ENCODE measurements at regions not wholly inside any gene's neighbourhood (a gene's known extent, or its start where the extent isn't known, plus 50 kb on each side); places are given as distances from the start of the nearest gene placed in this dataset.

DNA sequence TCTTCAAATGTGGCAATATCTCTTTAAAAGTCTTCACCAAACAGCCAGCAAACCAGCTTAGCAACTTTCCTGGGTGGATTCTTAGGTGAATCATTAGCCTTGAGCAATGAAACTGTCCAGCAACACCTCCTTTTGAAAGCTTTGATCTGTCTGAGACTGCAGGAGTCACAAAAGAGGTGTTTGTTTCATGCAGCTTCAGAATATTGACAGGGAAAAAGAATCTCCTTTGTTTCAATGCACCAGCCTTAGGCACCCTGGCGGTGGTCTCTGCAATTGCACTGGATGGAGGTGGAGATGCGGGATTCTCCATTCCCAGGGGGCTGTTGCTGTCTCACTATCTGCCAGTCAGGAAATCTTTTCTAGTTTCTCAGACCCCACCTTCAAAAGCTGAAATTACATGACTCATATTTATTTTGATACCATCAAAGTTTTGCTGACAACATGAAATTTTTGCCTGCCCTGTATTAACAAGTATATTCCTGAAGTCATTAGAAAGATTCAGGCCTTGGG lies 76.0 kb upstream of the DSG1 start:
- peak; percentile 86 for DNase-seq
- peaks cover 54% of the 10 kb centered on the region for H3K79me2 ChIP-seq (ENCODE audit: low read length)
- H3K4me1 ChIP-seq (ENCODE audit: low read length): peaks cover 83% of the 10 kb centered on the region
- H3K4me3 ChIP-seq (ENCODE audit: low read length): no peak overlapping the region
- peak overlapping the region; percentile 79 for H3K9ac ChIP-seq (ENCODE audit: low read length)
- H3K4me2 ChIP-seq (ENCODE audit: low read depth, low read length, poor library complexity, severe bottlenecking): peak overlapping the region; percentile 81
- no peaks in the 10 kb centered on the region for H3K27me3 ChIP-seq (ENCODE audit: low read length)
- no peaks in the 10 kb centered on the region for H3K9me2 ChIP-seq (replicated peaks; ENCODE audit: insufficient read depth, low read length)
- H2AFZ ChIP-seq (ENCODE audit: low read length): no peak overlapping the region; the same call in 1 of the 2 replicates
- H4K20me1 ChIP-seq (ENCODE audit: insufficient read depth, low read depth, low read length): no peaks in the 10 kb centered on the region
- no peaks in the 10 kb centered on the region for H3K9me3 ChIP-seq (ENCODE audit: low read length)
- no peaks in the 10 kb centered on the region for H3K36me3 ChIP-seq (ENCODE audit: insufficient read depth, low read length)
- peak overlapping the region; percentile 96 for H3K27ac ChIP-seq (ENCODE audit: low read length)

DNA sequence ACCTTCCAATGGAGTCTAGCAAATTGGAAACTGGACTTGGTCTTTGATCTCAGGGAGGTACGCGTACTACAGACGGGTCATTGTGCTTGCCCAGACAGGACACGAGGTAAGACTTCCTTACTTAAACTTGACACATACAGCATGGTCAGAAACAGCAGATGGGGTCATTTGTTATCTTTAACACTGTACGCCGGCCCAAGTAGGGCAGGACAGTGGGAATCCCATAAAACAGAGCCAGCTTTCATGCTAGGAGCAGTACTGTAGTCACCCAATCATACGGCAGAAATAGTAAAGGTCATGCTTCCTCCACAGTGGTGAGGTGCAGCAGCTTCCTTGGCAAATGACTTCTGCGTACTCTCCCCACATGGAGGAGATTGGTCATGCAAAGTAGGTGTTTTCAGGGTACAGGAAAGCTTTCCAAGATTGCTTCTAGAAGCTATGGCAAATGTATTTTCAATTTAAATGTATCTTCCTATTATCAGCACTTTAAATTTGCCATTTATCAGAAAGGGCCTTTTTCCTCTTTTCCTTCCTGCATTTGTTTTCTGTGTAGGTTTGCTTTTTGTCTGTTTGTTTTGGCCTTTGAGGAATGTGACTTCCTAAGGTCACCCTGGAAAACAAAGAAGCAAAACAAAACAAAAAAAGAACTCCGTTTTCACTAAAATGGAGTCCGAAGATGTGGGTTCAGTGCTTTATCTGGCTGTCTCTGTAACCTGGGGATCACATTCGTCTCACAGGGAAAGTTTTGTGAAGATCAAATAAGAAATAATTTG lies 74.0 kb upstream of the DSG1 start:
- Histone ChIP-seq H3K27ac (ENCODE audit: low read length) (peak overlapping the region; percentile 96), H3K4me1 (ENCODE audit: low read length) (peaks cover 96% of the 10 kb centered on the region), H3K4me3 (ENCODE audit: low read length) (peak overlapping the region; percentile 65), H3K79me2 (ENCODE audit: low read length) (peaks cover 66% of the 10 kb centered on the region), H3K27me3 (ENCODE audit: low read length) (no peaks in the 10 kb centered on the region), H3K36me3 (ENCODE audit: insufficient read depth, low read length) (0 out of 2 replicates have a peak, but pooled peaks cover 3% of the 10 kb centered on the region), H3K9ac (ENCODE audit: low read length) (peak overlapping the region; percentile 79), H2AFZ (ENCODE audit: low read length) (no peak overlapping the region), H3K4me2 (ENCODE audit: low read depth, low read length, poor library complexity, severe bottlenecking) (peak overlapping the region; percentile 81), H3K9me3 (ENCODE audit: low read length) (no peaks in the 10 kb centered on the region), H3K9me2 (replicated peaks; ENCODE audit: insufficient read depth, low read length) (no peaks in the 10 kb centered on the region), H4K20me1 (ENCODE audit: insufficient read depth, low read depth, low read length) (no peaks in the 10 kb centered on the region)
- DNase-seq: peak; percentile 86

DNA sequence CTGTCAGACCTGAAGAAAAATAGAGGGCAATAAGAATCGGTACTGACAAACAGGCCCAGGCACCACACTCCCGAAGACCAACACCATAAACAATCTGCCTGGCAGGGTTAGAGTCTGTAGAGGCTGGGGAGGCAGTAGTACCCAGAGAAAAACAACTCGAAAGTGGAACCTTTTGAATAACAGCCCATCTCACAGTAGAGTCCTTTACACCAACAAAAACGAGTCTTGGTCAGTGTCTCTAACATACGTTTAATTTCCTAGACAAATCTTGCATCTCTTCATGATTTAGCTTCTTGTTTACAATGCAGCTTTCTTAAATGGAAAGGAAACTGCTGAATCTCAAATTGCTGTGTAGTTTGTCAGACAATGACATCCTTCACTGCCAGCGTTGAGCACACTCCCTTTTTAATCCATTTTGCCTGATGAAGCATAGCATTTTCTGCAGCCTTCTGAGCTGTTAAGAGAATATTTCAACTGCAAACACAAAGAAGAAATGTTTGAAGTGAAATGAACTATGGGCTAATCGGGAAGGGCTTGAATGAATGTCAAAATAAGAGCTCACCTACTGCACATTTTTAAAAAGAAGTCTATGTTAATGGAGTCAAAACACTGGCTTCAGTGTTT lies 73.1 kb upstream of the DSG1 start:
- Histone ChIP-seq H3K9me3 (ENCODE audit: low read length) (no peaks in the 10 kb centered on the region), H3K27me3 (ENCODE audit: low read length) (no peaks in the 10 kb centered on the region), H3K4me3 (ENCODE audit: low read length) (peak overlapping the region; percentile 65), H3K36me3 (ENCODE audit: insufficient read depth, low read length) (peaks cover 3% of the 10 kb centered on the region; the same call in 1 of the 2 replicates), H3K4me1 (ENCODE audit: low read length) (peaks cover 98% of the 10 kb centered on the region), H3K79me2 (ENCODE audit: low read length) (peaks cover 75% of the 10 kb centered on the region), H3K27ac (ENCODE audit: low read length) (peak overlapping the region; percentile 96), H4K20me1 (ENCODE audit: insufficient read depth, low read depth, low read length) (no peaks in the 10 kb centered on the region), H3K9me2 (replicated peaks; ENCODE audit: insufficient read depth, low read length) (no peaks in the 10 kb centered on the region), H2AFZ (ENCODE audit: low read length) (no peak overlapping the region), H3K4me2 (ENCODE audit: low read depth, low read length, poor library complexity, severe bottlenecking) (peak overlapping the region; percentile 81), H3K9ac (ENCODE audit: low read length) (peak overlapping the region; percentile 79)
- peak; percentile 84 for DNase-seq

DNA sequence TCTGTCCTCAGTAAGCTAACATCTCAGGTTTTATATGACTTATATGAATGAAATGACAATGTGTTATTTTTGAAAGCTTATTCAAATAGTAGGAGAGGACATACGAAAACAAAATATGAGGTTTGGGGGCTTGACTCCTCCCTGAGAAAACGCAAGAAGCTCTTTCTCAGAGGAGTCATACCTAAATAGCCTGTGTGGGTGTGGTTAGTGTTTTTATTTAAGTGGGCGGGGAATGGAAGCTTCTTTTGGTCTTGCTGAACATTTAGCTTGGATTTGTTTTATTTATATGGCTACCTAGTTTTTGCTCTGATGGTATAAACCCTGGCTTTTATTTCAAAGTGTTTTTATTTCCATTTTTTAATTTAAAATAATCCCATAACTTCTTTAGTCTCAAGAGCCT lies 72.1 kb upstream of the DSG1 start:
- H3K79me2 ChIP-seq (ENCODE audit: low read length): peaks cover 73% of the 10 kb centered on the region
- peaks cover 10% of the 10 kb centered on the region; the same call in 1 of the 2 replicates for H3K36me3 ChIP-seq (ENCODE audit: insufficient read depth, low read length)
- H3K27ac ChIP-seq (ENCODE audit: low read length): peak overlapping the region; percentile 96
- H3K27me3 ChIP-seq (ENCODE audit: low read length): no peaks in the 10 kb centered on the region
- DNase-seq: peak; percentile 93
- peak overlapping the region; percentile 65 for H3K4me3 ChIP-seq (ENCODE audit: low read length)
- peaks cover 99% of the 10 kb centered on the region for H3K4me1 ChIP-seq (ENCODE audit: low read length)
- H3K9me2 ChIP-seq (replicated peaks; ENCODE audit: insufficient read depth, low read length): no peaks in the 10 kb centered on the region
- no peaks in the 10 kb centered on the region for H3K9me3 ChIP-seq (ENCODE audit: low read length)
- H2AFZ ChIP-seq (ENCODE audit: low read length): no peak overlapping the region
- no peaks in the 10 kb centered on the region for H4K20me1 ChIP-seq (ENCODE audit: insufficient read depth, low read depth, low read length)
- H3K9ac ChIP-seq (ENCODE audit: low read length): peak overlapping the region; percentile 79
- peak overlapping the region; percentile 81 for H3K4me2 ChIP-seq (ENCODE audit: low read depth, low read length, poor library complexity, severe bottlenecking)

DNA sequence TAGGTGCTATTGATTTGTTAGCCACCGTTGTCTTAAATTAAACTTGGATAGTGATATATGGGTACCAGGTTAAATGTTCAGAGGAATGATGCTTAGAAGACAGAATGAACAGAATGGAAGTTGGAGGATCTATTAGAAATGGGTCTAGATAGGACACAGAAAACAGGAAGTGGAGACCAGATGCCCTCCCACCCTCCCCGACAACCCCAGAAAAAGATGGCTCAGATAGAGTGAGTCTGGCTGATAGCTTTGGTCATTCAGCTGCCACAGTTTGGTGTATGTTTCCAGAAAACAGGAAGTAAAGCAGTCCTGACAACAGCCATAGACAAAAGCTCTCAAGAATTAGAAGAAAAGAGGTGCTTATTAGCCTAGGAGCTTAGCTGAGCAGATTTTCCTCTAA lies 71.5 kb upstream of the DSG1 start:
- Histone ChIP-seq H3K9me3 (ENCODE audit: low read length) (no peaks in the 10 kb centered on the region), H3K36me3 (ENCODE audit: insufficient read depth, low read length) (peaks cover 16% of the 10 kb centered on the region), H3K9me2 (replicated peaks; ENCODE audit: insufficient read depth, low read length) (no peaks in the 10 kb centered on the region), H3K27ac (ENCODE audit: low read length) (peak overlapping the region; percentile 96), H3K27me3 (ENCODE audit: low read length) (no peaks in the 10 kb centered on the region), H4K20me1 (ENCODE audit: insufficient read depth, low read depth, low read length) (no peaks in the 10 kb centered on the region), H3K4me2 (ENCODE audit: low read depth, low read length, poor library complexity, severe bottlenecking) (peak overlapping the region; percentile 81), H3K4me3 (ENCODE audit: low read length) (peak overlapping the region; percentile 65), H3K79me2 (ENCODE audit: low read length) (peaks cover 75% of the 10 kb centered on the region), H3K9ac (ENCODE audit: low read length) (peak overlapping the region; percentile 56), H2AFZ (ENCODE audit: low read length) (no peak overlapping the region), H3K4me1 (ENCODE audit: low read length) (peaks cover 99% of the 10 kb centered on the region)
- DNase-seq: peak; percentile 73

DNA sequence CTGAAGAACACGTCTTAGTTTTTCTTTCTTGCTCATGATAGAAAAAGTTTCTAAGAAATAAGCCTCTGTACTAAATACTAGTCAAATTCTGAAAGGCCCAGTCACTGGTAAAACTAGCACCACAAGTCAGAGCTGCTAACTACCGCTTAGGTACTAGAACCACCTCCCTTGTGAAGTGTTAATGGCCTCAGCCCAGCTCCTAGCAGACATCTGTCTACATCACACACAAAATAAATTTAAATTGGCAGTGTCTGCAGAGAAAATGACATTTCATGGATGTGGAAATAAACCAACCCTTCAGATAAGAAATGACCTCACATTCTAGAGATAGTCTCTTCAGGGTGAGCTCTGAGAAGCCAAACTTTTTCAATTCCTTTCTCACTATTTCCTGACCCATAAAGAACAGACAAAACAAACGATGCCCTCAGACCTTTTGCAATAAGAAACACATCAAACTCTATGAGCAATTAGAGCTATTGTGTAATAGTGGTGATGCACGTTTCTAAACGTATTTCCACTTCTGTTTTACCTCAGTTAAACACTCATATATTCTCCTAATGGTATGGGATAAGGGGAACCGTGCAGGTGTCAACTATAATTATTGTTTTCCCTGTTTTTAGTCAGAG lies 70.3 kb upstream of the DSG1 start:
- H3K27ac ChIP-seq (ENCODE audit: low read length): peak overlapping the region; percentile 96
- H3K27me3 ChIP-seq (ENCODE audit: low read length): no peaks in the 10 kb centered on the region
- H3K4me1 ChIP-seq (ENCODE audit: low read length): peaks cover 99% of the 10 kb centered on the region
- H3K4me2 ChIP-seq (ENCODE audit: low read depth, low read length, poor library complexity, severe bottlenecking): peak overlapping the region; percentile 81
- no peaks in the 10 kb centered on the region for H3K9me3 ChIP-seq (ENCODE audit: low read length)
- H2AFZ ChIP-seq (ENCODE audit: low read length): 0 out of 2 replicates have a peak overlapping the region, but pooled peaks have one; percentile 0
- no peak overlapping the region for H3K4me3 ChIP-seq (ENCODE audit: low read length)
- no peaks in the 10 kb centered on the region for H3K9me2 ChIP-seq (replicated peaks; ENCODE audit: insufficient read depth, low read length)
- peaks cover 66% of the 10 kb centered on the region for H3K79me2 ChIP-seq (ENCODE audit: low read length)
- no peaks in the 10 kb centered on the region for H4K20me1 ChIP-seq (ENCODE audit: insufficient read depth, low read depth, low read length)
- H3K9ac ChIP-seq (ENCODE audit: low read length): peak overlapping the region; percentile 29
- peaks cover 20% of the 10 kb centered on the region for H3K36me3 ChIP-seq (ENCODE audit: insufficient read depth, low read length)
- DNase-seq: peak; percentile 46

DNA sequence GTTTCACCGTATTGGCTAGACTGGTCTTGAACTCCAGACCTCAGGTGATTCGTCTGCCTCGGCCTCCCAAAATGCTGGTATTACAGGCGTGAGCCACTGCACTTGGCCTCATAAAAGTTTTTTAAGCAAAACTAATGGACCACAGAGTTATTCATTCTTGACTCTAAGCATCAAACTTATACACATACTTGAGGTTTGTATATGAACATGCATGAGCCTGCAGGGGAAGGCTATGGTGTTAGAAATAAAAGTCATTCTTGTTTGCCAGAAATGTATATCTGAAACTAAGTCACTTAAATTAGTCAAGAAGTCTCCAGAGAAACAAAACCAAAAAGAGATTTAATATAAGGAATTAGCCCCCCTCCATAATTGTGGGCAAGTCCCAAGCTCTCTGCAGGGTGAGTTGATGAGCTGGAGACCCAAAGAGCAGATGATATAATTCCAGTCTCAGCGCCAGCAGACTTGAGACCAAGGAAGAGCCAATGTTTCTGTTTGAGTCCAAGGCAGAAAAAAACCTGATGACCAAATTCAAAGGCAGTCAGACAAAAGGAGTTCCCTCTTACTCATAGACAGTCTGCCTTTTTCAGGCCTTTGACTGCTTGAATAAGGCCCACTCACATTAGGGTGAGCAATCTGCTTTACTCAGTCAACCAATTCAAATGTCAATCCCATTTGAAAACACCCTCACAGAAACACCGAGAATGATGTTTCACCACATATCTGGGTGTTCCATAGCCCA lies 69.0 kb upstream of the DSG1 start:
- no peaks in the 10 kb centered on the region for H3K9me3 ChIP-seq (ENCODE audit: low read length)
- peak overlapping the region; percentile 16; the same call in 1 of the 2 replicates for H2AFZ ChIP-seq (ENCODE audit: low read length)
- peak; percentile 52 for DNase-seq
- peaks cover 70% of the 10 kb centered on the region for H3K79me2 ChIP-seq (ENCODE audit: low read length)
- peak overlapping the region; percentile 11 for H3K9ac ChIP-seq (ENCODE audit: low read length)
- H3K27me3 ChIP-seq (ENCODE audit: low read length): no peaks in the 10 kb centered on the region
- H3K36me3 ChIP-seq (ENCODE audit: insufficient read depth, low read length): peaks cover 32% of the 10 kb centered on the region
- H3K9me2 ChIP-seq (replicated peaks; ENCODE audit: insufficient read depth, low read length): no peaks in the 10 kb centered on the region
- peaks cover 99% of the 10 kb centered on the region for H3K4me1 ChIP-seq (ENCODE audit: low read length)
- no peak overlapping the region; the same call in 1 of the 2 replicates for H3K4me3 ChIP-seq (ENCODE audit: low read length)
- H3K4me2 ChIP-seq (ENCODE audit: low read depth, low read length, poor library complexity, severe bottlenecking): peak overlapping the region; percentile 35
- H3K27ac ChIP-seq (ENCODE audit: low read length): peak overlapping the region; percentile 89
- no peaks in the 10 kb centered on the region for H4K20me1 ChIP-seq (ENCODE audit: insufficient read depth, low read depth, low read length)

All from Karpas-422 (cell line).